ENCODE measurements at regions not wholly inside any gene's neighbourhood (a gene's known extent, or its start where the extent isn't known, plus 50 kb on each side); places are given as distances from the start of the nearest gene placed in this dataset.

GRCh38 chr17:69928611-69929010 lies 146.4 kb upstream of the KCNJ16 start:
- TF ChIP-seq CTCF (IDR thresholded peaks at IDR 0.05; ENCODE audit: insufficient read depth, low read depth, low read length) (no peak), EZH2 (IDR thresholded peaks at IDR 0.05; ENCODE audit: insufficient read depth, low read length) (no peak)

Measured in astrocyte (in vitro differentiated cells and primary cell).